ENCODE measurements at regions not wholly inside any gene's neighbourhood (a gene's known extent, or its start where the extent isn't known, plus 50 kb on each side); places are given as distances from the start of the nearest gene placed in this dataset.

DNA sequence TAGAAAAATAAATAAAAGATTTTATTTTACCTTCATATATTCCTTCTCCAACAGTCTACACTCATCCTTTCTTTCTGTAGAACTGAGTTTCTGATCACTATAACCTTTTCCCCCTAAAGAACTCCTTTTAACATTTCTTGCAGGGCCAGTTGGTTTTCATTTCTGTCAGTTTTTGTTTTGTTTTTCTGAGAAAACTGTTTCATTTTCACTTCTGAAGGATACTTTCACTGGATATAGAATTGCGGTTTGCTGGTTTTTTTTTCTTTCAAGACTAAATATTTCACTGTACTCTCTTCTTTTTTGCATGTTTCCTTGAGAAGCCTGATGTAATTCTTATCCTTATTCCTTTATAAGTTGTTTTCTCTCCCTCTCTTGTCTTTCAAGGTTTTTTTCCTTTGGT is 90.4 kb upstream of the EOLA2 start:
- FAIRE-seq = no peak
- Histone ChIP-seq H4K20me1 (replicated peaks; ENCODE audit: control insufficient read depth, insufficient read depth, low read length) (no peaks in the 10 kb centered on the region), H2AFZ (ENCODE audit: low read depth, low read length) (no peak overlapping the region), H3K9me1 (ENCODE audit: control insufficient read depth, insufficient read depth, low read length) (no peaks in the 10 kb centered on the region), H3K36me3 (ENCODE audit: control insufficient read depth, insufficient read depth, low read length) (no peaks in the 10 kb centered on the region), H3K27me3 (ENCODE audit: control insufficient read depth in 2 of 2, insufficient read depth in 2 of 2, low read length in 2 of 2) (no peaks in the 10 kb centered on the region; a peak in 1 of 5 replicates), H3K27ac (ENCODE audit: extremely low read depth, low read depth, low read length) (no peak overlapping the region), H3K9me3 (replicated peaks; ENCODE audit: control insufficient read depth, insufficient read depth, low read depth, low read length) (no peaks in the 10 kb centered on the region), H3K4me1 (replicated peaks in 1 of 2; ENCODE audit: control insufficient read depth in 2 of 2, insufficient read depth in 2 of 2, low read length in 2 of 2) (no peaks in the 10 kb centered on the region), H3K9ac (ENCODE audit: insufficient read depth in 1 of 2, low read depth in 2 of 2, low read length in 2 of 2) (no peak overlapping the region), H3K4me3 (no peak overlapping the region), H3K79me2 (ENCODE audit: control insufficient read depth, insufficient read depth, low read length) (no peaks in the 10 kb centered on the region), H3K4me2 (ENCODE audit: insufficient read depth, low read length) (no peak overlapping the region)
- intact Hi-C loops (cut with micrococcal nuclease) (no loop called here), in situ Hi-C loops (cut with MboI) (no loop called here)
- ChIA-PET POLR2A (no interaction called here), CTCF (ENCODE audit: low intra/inter-chr PET ratio) (no interaction called here)
- WGBS (ENCODE audit: insufficient coverage, low coverage, missing lambda C conversion rate) = 0% methylated on average over 1 of the region's 1 CpG
- TF ChIP-seq, protein P1, sequence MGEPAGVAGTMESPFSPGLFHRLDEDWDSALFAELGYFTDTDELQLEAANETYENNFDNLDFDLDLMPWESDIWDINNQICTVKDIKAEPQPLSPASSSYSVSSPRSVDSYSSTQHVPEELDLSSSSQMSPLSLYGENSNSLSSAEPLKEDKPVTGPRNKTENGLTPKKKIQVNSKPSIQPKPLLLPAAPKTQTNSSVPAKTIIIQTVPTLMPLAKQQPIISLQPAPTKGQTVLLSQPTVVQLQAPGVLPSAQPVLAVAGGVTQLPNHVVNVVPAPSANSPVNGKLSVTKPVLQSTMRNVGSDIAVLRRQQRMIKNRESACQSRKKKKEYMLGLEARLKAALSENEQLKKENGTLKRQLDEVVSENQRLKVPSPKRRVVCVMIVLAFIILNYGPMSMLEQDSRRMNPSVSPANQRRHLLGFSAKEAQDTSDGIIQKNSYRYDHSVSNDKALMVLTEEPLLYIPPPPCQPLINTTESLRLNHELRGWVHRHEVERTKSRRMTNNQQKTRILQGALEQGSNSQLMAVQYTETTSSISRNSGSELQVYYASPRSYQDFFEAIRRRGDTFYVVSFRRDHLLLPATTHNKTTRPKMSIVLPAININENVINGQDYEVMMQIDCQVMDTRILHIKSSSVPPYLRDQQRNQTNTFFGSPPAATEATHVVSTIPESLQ (CRISPR knock-in tag; IDR thresholded peaks at IDR 0.05) = no peak
- no peak for TF ChIP-seq ZNF232 (CRISPR knock-in tag; IDR thresholded peaks at IDR 0.05)
- TF ChIP-seq SIN3B (IDR thresholded peaks at IDR 0.05; ENCODE audit: low read depth) = no peak
- no peak for TF ChIP-seq JUNB (CRISPR knock-in tag; conservative IDR thresholded peaks at IDR 0.05)
- TF ChIP-seq ZNF57 (CRISPR knock-in tag; IDR thresholded peaks at IDR 0.05) = no peak
- TF ChIP-seq CSDE1 (IDR thresholded peaks at IDR 0.05) = no peak
- TF ChIP-seq ATF1 (CRISPR knock-in tag; IDR thresholded peaks at IDR 0.05) = no peak
- no peak for TF ChIP-seq ATF1 (tag; IDR thresholded peaks at IDR 0.05)
- no peak for TF ChIP-seq ZNF146 (CRISPR knock-in tag; IDR thresholded peaks at IDR 0.05; ENCODE audit: unreplicated experiment)
- no peak for TF ChIP-seq TRIM24 (IDR thresholded peaks at IDR 0.05)
- TF ChIP-seq MTF1 (CRISPR knock-in tag; IDR thresholded peaks at IDR 0.05; ENCODE audit: borderline replicate concordance) = no peak
- no peak for DNase-seq (ENCODE audit: extremely low read depth in 1 of 4, low spot score in 3 of 4)
- BruUV-seq (replicated peaks) = no TSS peak
- ATAC-seq = no peak

Data from K562 (cell line).